ENCODE measurements at regions not wholly inside any gene's neighbourhood (a gene's known extent, or its start where the extent isn't known, plus 50 kb on each side); places are given as distances from the start of the nearest gene placed in this dataset.

DNA sequence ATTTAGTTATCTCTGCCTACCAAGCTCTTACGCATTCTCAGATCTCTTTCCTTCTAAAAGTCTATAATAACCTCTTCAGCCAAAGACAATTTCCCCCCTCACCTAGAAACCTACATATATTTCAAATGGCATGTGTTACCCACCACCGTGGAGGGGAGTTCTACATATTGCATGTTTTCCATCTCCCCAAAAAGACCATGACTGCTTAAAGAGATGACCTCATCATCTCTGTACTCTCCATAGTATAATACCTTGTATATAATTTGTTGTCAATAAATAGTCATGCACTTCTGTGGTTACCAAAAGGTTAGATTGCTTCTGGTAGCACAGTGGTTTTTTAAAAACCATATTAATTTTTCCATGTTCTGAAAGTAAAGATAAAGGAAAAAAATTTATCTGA, 148.4 kb downstream of the TBX18 start:
- Histone ChIP-seq H3K27me3 (ENCODE audit: control insufficient read depth, insufficient read depth, low read length) (no peaks in the 10 kb centered on the region), H3K36me3 (ENCODE audit: control insufficient read depth, insufficient read depth, low read length) (no peaks in the 10 kb centered on the region), H3K9me3 (ENCODE audit: control insufficient read depth, insufficient read depth, low read depth, low read length) (no peaks in the 10 kb centered on the region), H3K4me1 (ENCODE audit: control insufficient read depth, insufficient read depth, low read length) (no peaks in the 10 kb centered on the region), H3K27ac (ENCODE audit: low read length) (no peak overlapping the region), H3K4me3 (ENCODE audit: low read depth in 2 of 2, low read length in 2 of 2) (no peak overlapping the region)
- ATAC-seq = no peak
- intact Hi-C loops (cut with micrococcal nuclease; ENCODE audit: unreplicated experiment) (no loop called here), in situ Hi-C loops (cut with HindIII; ENCODE audit: low pct_unique_long_range_greater_than_20kb, low sequenced_read_pairs) (no loop called here)
- no TSS peak for BruUV-seq (replicated peaks)
- no peak for DNase-seq (ENCODE audit: low read depth, low spot score)
- ChIA-PET POLR2A (no interaction called here), CTCF (no interaction called here)
- TF ChIP-seq SIN3A (IDR thresholded peaks at IDR 0.05; ENCODE audit: borderline replicate concordance, insufficient read depth, low read depth, low read length) (no peak), TCF7L2 (IDR thresholded peaks at IDR 0.05; ENCODE audit: low read depth, low read length) (no peak), CTCF (IDR thresholded peaks at IDR 0.05) (no peak), POLR2AphosphoS5 (IDR thresholded peaks at IDR 0.05; ENCODE audit: low read depth, low read length) (no peak)
- TF ChIP-seq, protein P1, sequence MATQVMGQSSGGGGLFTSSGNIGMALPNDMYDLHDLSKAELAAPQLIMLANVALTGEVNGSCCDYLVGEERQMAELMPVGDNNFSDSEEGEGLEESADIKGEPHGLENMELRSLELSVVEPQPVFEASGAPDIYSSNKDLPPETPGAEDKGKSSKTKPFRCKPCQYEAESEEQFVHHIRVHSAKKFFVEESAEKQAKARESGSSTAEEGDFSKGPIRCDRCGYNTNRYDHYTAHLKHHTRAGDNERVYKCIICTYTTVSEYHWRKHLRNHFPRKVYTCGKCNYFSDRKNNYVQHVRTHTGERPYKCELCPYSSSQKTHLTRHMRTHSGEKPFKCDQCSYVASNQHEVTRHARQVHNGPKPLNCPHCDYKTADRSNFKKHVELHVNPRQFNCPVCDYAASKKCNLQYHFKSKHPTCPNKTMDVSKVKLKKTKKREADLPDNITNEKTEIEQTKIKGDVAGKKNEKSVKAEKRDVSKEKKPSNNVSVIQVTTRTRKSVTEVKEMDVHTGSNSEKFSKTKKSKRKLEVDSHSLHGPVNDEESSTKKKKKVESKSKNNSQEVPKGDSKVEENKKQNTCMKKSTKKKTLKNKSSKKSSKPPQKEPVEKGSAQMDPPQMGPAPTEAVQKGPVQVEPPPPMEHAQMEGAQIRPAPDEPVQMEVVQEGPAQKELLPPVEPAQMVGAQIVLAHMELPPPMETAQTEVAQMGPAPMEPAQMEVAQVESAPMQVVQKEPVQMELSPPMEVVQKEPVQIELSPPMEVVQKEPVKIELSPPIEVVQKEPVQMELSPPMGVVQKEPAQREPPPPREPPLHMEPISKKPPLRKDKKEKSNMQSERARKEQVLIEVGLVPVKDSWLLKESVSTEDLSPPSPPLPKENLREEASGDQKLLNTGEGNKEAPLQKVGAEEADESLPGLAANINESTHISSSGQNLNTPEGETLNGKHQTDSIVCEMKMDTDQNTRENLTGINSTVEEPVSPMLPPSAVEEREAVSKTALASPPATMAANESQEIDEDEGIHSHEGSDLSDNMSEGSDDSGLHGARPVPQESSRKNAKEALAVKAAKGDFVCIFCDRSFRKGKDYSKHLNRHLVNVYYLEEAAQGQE (IDR thresholded peaks at IDR 0.05; ENCODE audit: insufficient read depth in 1 of 2, low read depth in 2 of 2, low read length in 1 of 2) = no peak

GRCh38 chr6:84615113-84615850, 149.1 kb downstream of the TBX18 start:
- no TSS peak for BruUV-seq (replicated peaks)
- no peak for TF ChIP-seq SIN3A (IDR thresholded peaks at IDR 0.05; ENCODE audit: borderline replicate concordance, insufficient read depth, low read depth, low read length)
- TF ChIP-seq TCF7L2 (IDR thresholded peaks at IDR 0.05; ENCODE audit: low read depth, low read length) = no peak
- CTCF ChIA-PET = no interaction called here

GRCh38 chr6:84606860-84607259, 157.5 kb downstream of the TBX18 start:
- no peak for TF ChIP-seq TCF7L2 (IDR thresholded peaks at IDR 0.05; ENCODE audit: low read depth, low read length)
- TF ChIP-seq, protein P1 (IDR thresholded peaks at IDR 0.05; ENCODE audit: insufficient read depth in 1 of 2, low read depth in 2 of 2, low read length in 1 of 2) = no peak
- TF ChIP-seq CTCF (IDR thresholded peaks at IDR 0.05) = no peak
- TF ChIP-seq SIN3A (IDR thresholded peaks at IDR 0.05; ENCODE audit: borderline replicate concordance, insufficient read depth, low read depth, low read length) = no peak
- no peak for TF ChIP-seq POLR2AphosphoS5 (IDR thresholded peaks at IDR 0.05; ENCODE audit: low read depth, low read length)
- CTCF ChIA-PET = no interaction called here
- POLR2A ChIA-PET = no interaction called here
- H3K9me3 ChIP-seq (ENCODE audit: control insufficient read depth, insufficient read depth, low read depth, low read length) = no peaks in the 10 kb centered on the region
- no peaks in the 10 kb centered on the region for H3K4me1 ChIP-seq (ENCODE audit: control insufficient read depth, insufficient read depth, low read length)
- DNase-seq (ENCODE audit: low read depth, low spot score) (no peak), ATAC-seq (no peak)
- no peak overlapping the region for H3K27ac ChIP-seq (ENCODE audit: low read length)
- in situ Hi-C loops (cut with HindIII; ENCODE audit: low pct_unique_long_range_greater_than_20kb, low sequenced_read_pairs) (no loop called here), intact Hi-C loops (cut with micrococcal nuclease; ENCODE audit: unreplicated experiment) (no loop called here)
- no TSS peak for BruUV-seq (replicated peaks)
- H3K4me3 ChIP-seq (ENCODE audit: low read depth in 2 of 2, low read length in 2 of 2) = no peak overlapping the region
- H3K36me3 ChIP-seq (ENCODE audit: control insufficient read depth, insufficient read depth, low read length) = no peaks in the 10 kb centered on the region
- H3K27me3 ChIP-seq (ENCODE audit: control insufficient read depth, insufficient read depth, low read length) = no peaks in the 10 kb centered on the region

More at GRCh38 chr6:84615113-84615850, 149.1 kb downstream of the TBX18 start:
- ATAC-seq (no peak), DNase-seq (ENCODE audit: low read depth, low spot score) (no peak)
- Histone ChIP-seq H3K9me3 (ENCODE audit: control insufficient read depth, insufficient read depth, low read depth, low read length) (no peaks in the 10 kb centered on the region), H3K27ac (ENCODE audit: low read length) (no peak overlapping the region), H3K36me3 (ENCODE audit: control insufficient read depth, insufficient read depth, low read length) (no peaks in the 10 kb centered on the region), H3K4me3 (ENCODE audit: low read depth in 2 of 2, low read length in 2 of 2) (no peak overlapping the region), H3K27me3 (ENCODE audit: control insufficient read depth, insufficient read depth, low read length) (no peaks in the 10 kb centered on the region), H3K4me1 (ENCODE audit: control insufficient read depth, insufficient read depth, low read length) (no peaks in the 10 kb centered on the region)
- POLR2A ChIA-PET = no interaction called here
- in situ Hi-C loops (cut with HindIII; ENCODE audit: low pct_unique_long_range_greater_than_20kb, low sequenced_read_pairs) (no loop called here), intact Hi-C loops (cut with micrococcal nuclease; ENCODE audit: unreplicated experiment) (no loop called here)
